Stimulated activated CD4-positive, alpha-beta T cell treated with anti-CD3 and anti-CD28 coated beads, Interleukin-2, amount 100 ng/mL, for 24 hours (primary cell): ENCODE measurements at regions not wholly inside any gene's neighbourhood (a gene's known extent, or its start where the extent isn't known, plus 50 kb on each side); places are given as distances from the start of the nearest gene placed in this dataset.
"Not testable (repeated sequence)": the region's sequence is repeated elsewhere in the genome, so short reads cannot be mapped to it uniquely, and the experiment has no call there.

Source experiments
- DNase-seq, 2 donors: peaks; one replicate each; pipeline ENCODE4 v3.0.0-alpha.2; 2020

DNA sequence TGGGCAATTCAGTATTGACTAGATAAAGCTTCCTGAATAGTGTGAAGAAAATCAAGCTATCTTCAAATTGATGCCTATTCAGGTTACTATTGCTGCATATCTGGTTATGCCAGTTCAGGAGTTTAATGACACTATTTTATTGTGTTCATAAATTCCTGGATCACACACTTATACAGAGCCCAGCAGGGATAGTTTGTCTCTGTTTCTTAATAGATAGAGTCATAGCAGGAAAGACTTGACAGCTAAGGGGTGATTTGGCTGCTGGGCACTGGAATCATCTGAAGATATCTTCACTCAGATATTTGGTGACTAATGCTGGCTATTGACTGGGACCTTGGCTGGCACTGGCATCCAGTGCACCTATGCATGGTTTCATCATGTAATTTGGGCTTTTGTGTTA is 187.8 kb downstream of the PYDC2 start:
- DNase-seq = no peak

DNA sequence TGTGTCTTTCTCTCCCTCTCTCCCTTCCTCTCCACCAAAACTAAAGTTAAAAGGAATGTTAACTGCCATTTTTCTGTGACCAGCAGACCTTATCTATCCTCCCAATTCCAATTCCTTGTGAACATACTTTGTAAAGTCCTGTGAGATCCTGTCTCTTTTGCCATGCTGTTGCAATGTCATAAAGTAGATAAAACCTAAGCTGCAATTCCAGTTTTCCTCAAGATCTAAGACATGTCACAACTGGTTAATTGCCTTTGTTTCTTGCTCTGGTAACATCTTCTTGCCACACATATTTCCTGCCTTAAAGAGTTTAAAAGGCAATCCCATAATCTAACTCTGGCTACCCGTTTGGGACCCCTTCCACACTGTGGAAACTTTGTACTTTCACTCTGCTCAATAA is 188.7 kb downstream of the PYDC2 start:
- no peak for DNase-seq

DNA sequence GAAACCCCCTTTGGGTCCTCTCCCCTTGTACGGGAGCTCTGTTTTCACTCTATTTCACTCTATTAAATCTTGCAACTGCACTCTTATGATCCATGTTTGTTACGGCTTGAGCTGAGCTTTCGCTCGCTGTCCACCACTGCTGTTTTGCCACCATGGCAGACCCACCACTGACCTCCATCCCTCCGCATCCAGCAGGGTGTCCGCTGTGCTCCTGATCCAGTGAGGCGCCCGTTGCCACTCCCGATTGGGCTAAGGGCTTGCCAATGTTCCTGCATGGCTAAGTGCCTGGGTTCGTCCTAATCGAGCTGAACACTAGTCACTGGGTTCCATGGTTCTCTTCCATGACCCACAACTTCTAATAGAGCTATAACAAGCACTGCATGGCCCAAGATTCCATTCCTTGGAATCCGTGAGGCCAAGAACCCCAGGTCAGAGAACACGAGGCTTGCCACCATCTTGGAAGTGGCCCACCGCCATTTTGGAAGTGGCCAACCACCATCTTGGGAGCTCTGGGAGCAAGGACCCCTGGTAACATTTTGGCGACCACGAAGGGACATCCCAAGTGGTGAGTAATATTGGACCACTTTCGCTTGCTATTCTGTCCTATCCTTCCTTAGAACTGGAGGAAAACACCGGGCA is 197.9 kb downstream of the PYDC2 start:
- not testable (repeated sequence) for DNase-seq

DNA sequence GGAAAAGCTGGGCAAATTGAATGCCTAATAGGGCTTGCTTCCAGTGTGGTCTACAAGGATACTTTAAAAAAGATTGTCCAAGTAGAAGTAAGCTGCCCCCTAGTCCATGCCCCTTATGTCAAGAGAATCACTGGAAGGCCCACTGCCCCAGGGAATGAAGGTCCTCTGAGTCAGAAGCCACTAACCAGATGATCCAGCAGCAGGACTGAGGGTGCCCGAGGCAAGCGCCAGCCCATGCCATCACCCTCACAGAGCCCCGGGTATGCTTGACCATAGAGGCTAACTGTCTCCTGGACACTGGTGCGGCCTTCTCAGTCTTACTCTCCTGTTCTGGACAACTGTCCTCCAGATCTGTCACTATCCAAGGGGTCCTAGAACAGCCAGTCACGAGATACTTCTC is 201.2 kb downstream of the PYDC2 start:
- peak in 1 of 2 donors; percentile 0 for DNase-seq

DNA sequence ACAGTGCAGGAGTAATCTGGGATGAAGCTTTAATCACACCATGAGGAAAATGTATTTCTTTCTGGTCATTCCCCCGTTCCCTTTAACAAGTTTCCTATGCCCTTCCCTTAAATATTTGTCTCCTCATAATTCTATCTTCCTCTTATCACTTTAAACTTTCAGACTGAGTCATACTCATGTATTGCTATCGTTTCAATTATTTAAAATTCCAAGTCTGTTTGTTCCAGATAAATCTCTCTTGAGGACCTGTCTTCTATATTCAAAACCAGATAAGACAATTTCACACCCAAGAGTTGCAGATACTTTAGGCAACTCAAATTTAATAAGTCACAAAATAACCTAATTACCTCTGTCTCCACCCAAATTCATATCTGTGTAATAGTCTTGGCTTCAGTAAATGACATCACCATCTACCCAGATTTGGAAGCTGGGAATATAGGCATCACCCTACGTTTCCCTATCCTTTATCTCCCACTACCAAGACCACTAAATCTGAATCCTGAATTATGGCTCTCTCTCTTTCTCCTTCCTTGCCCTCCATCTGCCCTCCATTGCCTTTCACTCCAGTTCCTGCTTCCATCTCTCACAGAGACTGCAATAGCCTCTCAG is 220.1 kb downstream of the PYDC2 start:
- DNase-seq = no peak

DNA sequence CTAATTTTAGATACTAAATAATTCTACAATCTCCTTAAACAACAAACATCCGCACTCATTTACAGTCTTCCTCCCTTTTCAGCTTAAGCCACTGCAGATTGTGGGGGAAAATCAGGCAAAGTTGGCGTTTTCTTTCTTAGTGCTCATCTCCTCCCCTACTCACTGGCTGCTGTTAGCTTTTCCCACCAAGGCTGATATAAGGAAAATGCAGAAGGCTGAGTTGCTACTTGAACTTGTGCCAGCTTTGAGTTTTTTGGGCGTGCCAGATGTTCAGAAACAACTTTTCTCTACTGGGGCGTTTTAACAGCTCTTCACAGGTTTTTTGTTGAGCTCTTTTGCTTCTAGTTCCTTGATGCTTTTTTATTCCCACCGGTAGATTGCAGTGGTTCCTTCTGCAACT is 222.0 kb downstream of the PYDC2 start:
- no peak for DNase-seq

DNA sequence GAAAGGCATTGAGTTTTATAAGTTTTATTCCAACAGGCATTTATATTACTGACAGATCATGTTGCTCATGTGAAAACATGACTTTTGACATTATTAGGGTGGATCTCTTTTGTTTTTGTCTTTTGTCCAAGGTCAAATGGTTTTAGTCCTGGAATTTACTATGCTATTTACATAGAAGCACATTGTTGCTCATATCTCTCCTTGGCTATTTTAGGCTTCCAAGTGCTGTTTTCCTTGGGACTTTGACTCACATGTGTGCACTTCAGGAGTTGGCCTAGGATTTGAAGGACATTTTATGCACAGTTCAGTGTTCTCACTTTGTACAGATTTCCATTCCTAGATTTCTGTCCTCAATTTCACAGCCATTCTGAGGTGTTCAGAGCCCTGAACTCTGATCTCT is 225.7 kb downstream of the PYDC2 start:
- DNase-seq = no peak

DNA sequence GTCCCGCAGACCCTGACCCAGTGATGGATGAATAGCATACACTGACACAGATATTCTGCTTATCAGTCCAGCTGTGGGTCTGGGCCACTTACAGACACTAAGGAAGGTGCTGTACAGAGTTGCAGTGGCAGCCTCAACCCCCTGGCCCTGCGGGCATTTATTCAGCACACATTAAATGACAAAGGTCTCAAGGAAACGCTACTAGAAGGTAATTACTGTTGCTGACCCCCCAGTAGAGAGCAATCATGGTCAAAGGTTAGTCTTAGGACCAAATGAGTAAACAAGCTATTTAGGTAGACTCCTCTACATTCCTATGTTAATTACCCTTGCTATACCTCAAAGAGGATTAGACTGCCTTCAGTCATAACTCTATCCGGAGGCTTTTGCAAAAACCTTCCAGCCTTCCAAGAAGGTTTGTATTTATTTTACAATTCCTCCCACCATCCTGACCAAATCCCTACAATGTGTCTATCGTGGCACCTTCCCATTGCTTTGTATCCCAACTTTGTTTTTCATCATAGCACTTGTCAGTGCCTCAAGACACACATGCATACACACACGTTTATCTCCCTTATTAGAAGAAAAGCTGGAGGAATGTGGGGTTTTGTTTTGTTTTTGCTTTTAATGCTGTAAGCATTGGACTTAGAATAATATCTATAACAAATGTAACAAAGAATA is 227.9 kb downstream of the PYDC2 start:
- DNase-seq = no peak

DNA sequence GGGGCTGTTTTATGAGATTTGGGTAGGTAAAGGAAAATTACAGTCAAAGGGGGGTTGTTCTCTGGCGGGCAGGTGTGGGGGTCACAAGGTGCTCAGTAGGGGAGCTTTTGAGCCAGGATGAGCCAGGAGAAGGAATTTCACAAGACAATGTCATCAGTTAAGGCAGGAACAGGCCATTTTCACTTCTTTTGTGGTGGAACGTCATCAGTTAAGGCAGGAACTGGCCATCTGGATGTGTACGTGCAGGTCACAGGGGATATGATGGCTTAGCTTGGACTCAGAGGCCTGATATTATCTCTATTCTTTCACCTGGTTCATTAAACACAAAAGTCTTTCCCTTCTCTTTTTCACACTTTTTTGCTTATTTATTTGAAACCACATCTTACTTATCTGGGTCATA is 230.2 kb downstream of the PYDC2 start:
- DNase-seq = not testable (repeated sequence)

DNA sequence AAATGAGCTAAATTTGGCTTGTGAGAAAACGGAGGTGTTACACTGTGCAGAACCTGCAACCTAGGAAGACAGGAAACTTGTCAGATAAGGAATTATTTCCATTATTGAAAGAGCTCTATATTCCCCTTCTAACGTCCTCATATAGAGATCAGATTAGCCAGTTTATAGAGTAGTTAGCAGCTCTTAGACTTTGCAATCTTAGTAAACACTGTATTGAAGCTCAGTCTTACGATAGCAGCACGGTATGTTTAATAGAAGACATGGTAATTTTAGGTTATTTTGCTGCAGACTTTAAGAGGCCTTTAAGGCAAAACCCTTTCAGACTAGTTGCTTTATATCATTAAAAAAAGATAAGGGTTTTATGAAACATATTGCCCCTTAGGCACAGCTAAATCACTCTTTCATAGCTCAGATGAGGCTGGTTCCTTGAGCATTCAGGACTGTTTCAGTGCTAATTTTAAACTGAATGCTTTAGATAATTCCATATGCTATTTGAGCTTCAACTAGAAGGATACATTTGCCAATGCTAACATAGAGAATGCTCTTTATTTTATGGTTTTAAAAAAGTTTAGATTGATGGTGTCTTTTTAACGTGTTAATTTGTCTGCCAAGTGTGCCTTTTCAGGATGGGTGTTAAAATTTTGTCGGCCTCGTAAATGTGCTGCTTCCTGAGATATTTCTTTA is 234.3 kb downstream of the PYDC2 start:
- no peak for DNase-seq

DNA sequence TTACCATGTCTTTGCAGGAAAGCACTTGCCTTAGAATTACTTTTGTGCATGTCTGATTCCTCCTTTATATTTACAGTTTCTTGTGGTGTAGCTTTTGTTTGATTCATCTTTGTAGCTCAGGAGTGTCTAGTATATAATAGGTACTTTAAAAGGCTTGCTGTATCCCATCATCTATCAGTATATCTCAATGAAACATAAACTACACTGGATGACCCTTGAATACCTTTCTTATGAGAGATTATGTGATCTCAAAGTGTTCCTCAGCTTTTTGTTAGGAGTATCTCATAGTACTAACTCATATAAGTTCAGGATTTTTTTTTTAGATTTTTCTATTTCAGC is 234.8 kb downstream of the PYDC2 start:
- no peak for DNase-seq

DNA sequence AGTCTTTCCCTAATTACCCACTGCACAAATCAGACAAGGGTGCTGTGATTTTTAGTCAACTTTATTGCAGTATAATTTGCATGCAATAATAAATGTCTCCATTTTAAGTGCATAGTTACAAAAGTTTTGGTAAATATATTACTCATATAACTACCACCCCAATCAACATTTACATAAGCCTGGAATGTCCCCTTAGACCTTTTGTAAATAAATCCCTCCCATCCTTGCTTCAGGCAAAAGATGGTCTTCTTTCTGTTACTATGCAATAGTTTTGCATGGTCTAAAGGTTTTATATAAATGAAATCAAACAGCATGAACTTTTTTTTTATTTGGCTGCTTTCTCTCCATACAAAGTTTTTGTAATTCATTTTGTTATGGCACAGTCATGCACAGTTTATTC is 235.4 kb downstream of the PYDC2 start:
- no peak for DNase-seq

DNA sequence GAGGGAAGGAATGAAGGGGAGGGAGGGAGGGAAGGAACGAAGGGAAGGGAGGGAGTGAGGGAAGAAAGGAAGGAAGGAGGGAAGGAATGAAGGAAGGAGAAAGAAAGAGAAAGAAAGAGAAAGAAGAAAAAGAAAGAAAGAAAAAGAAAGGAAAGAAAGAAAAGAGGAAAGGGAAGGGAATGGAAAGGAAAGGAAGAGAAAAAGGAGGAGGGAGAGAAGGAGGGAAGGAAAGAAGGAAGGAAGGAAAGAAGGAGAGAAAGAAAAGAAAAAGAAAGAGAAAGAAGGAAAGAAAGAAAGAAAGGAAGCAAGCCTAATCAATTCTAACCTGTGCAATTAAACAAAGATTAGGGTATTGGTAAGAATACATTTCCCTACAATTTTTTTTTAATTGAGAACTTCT is 238.6 kb downstream of the PYDC2 start:
- DNase-seq = no peak

DNA sequence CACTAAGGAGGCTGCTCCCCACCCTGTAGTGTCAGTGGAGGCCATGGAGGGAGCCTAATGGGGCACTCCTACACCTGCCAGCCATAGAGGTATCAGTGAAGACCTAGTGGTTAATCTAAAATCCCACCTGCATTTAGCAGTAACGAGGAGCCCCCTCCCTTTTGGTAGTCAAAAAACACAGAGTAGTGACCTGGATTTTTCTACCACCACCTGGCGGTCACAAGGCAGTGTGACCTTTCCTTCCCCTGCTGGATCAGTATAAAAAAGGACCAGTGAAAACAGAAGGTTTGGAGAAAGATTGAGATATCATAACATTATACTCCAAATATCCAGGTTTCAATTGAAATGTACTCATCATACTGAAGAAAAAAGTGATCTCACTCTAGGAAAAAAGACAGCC is 241.2 kb downstream of the PYDC2 start:
- DNase-seq = no peak

DNA sequence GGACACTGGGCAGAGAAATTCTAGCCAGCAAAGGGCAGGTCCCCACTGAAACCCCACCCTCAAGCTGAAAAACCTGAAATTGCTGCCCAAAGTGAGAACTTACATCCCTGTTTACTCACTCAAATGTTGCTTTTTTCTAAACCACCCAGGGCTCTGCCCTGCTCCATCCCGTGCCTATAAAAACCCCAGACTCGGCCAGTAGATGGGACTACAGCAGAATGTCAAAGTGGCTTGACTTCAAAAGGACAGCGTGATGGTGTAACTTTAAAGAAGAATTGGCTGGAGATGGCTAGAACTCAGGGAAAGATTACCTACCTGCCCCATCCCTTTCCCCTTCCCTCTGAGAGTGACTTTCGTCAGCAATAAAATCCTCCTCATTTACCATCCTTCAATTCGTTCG is 246.9 kb downstream of the PYDC2 start:
- no peak for DNase-seq

DNA sequence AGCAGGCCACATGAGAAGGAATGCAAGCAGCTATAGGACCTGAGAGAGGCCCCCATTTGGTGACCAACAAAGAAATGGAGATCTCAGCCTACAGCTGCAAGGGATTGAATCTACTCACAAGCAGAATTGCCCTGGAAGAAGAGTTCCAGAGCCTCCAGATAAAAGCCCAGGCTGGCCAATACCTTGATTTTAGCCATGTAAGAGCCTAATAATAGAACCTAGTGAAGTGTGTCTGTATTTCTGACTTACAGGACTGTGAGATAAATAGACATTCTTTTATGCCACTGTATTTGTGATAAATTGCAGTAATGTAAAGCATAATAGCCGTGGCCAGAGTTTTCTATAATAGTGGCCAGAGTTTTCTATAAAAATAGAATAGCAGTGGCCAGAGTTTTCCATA is 254.6 kb downstream of the PYDC2 start:
- no peak for DNase-seq

DNA sequence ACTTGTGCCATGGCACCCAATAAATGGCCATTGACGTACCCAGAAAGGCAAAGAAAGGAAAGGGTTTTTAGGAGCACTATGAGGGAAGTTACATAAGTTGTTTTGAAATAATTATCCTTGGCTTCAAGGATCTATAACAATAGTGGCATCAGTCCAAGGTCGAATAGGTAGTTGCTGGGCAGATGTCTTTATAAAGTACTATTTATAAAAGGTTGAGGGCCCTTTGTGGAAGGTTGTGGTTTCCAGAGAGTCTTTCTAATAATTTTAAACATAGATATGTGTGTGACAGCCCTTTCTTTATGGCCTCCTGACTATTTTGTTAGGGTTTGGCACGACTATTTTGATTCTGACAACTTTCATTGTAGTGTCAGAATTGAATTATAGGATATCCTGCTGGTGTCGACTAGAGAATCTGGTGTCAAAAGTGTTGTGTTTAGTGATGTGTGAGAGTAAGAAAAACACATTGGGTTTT is 260.5 kb downstream of the PYDC2 start:
- DNase-seq = no peak

DNA sequence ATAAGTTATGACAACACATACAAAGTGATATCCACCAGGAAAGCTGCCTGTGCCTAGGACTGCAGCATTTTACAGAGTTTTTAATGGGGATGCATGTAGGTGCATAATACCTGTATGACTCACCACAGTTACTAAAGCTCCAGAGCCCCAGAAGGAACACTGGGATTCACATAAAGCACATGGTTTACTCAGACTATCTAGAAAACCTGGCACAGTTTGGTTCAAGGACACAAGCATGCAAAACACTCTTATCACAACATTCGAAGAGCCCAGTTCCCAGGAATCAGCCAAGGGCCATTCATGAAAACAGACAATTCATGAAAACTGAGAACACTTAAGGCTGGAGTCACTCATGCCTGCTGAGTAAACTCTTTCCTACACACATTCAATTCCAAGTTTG is 261.0 kb downstream of the PYDC2 start:
- no peak for DNase-seq

DNA sequence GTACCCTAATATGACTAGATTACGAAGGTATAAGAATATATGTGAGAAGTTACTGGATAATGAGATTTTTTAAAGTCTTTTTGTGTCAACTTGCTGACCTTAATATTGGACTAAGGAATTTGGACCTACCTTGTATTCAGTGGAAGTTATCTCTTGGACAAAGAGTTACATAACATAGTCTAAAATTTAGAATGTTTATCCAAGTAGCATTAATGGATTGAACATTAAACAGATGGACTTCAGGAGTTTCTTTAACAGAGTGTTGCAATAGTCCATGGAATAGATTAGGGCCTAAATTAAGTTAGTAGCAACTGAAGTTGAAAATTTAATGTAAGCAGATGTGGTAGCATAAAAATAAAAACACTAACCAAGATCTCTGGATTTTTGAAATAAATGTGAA is 266.4 kb downstream of the PYDC2 start:
- DNase-seq = no peak

DNA sequence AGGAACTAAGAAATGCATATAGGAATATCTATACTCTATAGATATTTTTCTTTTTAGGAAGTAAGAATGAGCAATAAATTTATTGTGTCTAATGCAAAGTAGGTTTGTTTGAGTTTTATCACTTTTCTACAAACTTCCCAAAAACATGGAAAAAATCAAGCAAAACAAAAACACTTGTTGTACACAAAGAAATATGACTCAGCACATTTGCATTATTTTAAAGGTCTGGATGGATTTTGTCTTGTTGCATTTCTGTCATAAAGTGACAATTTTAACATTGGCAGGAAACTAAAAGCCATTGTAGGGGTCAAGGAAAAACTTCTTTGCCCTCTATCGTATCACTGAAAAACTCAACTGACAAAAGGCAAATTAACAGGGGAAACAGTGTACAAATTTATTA is 267.2 kb downstream of the PYDC2 start:
- no peak for DNase-seq

DNA sequence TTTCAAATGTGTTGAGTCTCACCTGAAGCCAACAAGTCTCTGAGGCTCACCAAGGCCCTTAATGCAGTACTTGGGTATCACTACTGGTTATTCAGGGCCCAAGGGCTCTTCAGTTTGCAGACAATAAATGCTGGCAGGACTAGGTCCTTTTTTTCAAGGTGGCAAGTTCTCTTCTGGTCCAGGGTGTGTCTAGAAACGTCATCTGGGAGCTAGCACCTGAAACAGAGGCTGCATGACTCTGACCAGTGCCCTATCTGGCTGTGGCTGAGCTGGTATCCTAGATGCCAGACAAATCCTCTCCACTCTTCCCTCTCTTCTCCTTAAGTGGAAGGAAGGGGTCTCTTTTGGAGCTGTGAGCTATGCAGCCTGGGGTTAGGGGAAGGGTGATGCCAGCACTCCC is 276.8 kb downstream of the PYDC2 start:
- no peak for DNase-seq

DNA sequence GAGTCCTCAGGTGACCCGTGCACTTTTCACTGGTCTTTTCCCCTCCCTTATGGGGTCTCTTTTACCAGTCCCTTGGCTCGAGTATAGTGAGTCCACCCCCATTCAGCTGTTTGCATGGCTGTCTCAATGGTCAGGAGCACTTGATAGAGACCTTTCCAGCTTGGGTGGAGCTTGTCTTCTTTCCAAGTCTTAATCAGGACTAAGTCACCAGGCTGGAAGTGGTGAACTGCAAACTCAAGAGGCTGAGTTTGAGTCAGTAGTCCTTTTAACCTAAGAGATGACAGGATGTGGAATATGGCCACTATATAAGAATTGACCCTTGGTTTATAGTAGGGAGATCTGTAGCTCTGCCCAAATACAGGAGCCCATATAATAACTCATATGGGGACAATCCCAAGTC is 279.7 kb downstream of the PYDC2 start:
- no peak for DNase-seq

DNA sequence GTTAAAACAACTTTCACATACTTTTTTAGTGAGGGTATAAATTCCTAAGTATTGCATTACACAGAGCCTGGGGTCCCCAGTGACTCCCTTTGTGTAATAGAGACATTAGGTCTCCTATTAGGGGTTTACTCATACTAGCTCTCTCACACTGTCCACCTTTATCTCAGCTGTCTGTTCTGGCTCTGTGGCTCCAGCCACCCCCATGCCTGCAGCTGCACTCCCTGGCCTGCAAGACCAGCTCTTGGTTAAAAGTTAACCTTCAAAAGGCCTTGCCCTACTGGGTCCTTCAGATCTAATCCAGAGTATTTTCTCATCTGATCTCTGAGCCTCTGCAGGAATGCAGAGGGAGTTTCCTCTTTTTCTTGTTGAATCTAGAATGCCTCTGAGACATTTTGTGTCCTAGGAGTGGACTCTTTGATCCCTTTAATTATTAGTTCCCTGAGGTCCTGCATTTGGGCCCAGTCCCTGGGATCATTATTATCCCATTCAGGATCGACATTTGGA is 280.9 kb downstream of the PYDC2 start:
- DNase-seq = not testable (repeated sequence)

DNA sequence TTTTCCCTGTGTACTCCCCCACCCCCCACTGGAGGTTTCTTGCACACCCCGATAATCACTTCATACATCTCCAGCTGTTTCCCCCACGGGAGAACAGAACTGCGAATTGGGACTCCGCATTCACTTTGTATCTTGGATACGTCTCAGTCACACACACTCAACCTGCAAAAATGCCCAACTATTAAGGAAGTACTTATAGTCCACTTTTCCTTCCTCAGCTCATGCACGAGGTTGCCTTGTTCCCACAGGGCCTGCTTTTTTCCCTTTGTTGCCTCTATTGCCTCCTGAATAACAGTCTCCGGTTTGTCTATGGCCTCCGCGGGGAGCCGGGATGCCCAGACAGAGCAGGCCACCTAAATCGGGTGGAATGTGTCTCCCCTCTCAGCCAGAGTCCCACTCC is 282.3 kb downstream of the PYDC2 start:
- DNase-seq = no peak
